Right atrium auricular region (tissue), 2 donors: ENCODE measurements at regions not wholly inside any gene's neighbourhood (a gene's known extent, or its start where the extent isn't known, plus 50 kb on each side); places are given as distances from the start of the nearest gene placed in this dataset.

Experiments
- DNase-seq: peaks from one replicate; pipeline ENCODE4 v3.0.0-alpha.2; 2019; ENCODE audit warnings: low spot score
- H3K27ac ChIP-seq, 2 donors: fragments of 200-600 bp; sonication (generic); 1 replicate in 1 of 2; 2 replicates in 1 of 2; pipeline ENCODE4 v1.5.1; 2016 to 2019
- H3K27me3 ChIP-seq, 2 donors: fragments of 200-600 bp; sonication (generic); one replicate each; pipeline versions ENCODE4 v1.5.1 to v1.6.0; 2017 to 2019
- H3K36me3 ChIP-seq: fragments of 200-600 bp; sonication (generic); one replicate; pipeline ENCODE4 v1.5.1; 2016
- H3K4me1 ChIP-seq, 2 donors: fragments of 200-600 bp; sonication (generic); one replicate each; pipeline versions ENCODE4 v1.5.1 to v1.6.0; 2017 to 2019
- H3K4me3 ChIP-seq, 2 donors: fragments of 200-600 bp; sonication (generic); 1 replicate in 1 of 2; 2 replicates in 1 of 2; pipeline ENCODE4 v1.5.1; 2017 to 2019; ENCODE audit warnings: mild to moderate bottlenecking in 1 of 2, moderate library complexity in 1 of 2
- H3K9me3 ChIP-seq, 2 donors: fragments of 200-600 bp; sonication (generic); one replicate each; pipeline ENCODE4 v1.5.1; 2019
- CTCF ChIP-seq, 2 donors: fragments of 200-600 bp; sonication (generic); IDR thresholded peaks; one replicate each; pipeline ENCODE4 v1.5.1; 2019; ENCODE audit warnings: antibody characterized with exemption in 2 of 2

DNA sequence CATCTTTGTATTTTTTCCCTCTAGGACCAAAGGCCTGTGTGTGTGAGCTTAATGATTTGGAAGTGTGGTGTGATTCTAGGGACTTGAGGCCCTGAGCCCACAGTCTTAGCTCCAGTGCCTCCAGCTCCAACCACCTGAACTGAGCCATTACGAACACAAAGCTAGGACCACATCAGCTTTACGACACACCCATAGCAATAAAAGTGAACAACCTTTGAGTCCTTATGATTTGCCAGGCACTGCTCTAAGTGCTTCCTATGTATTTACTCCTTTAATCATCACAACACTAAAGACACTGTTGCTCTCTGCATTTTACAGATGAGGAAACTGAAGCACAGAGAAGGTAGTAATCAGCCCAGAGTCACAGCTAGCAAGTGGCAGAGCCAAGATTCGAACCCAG lies 126.4 kb downstream of the EHF start:
- TF ChIP-seq CTCF (IDR thresholded peaks at IDR 0.05), result no peak
- Histone ChIP-seq H3K36me3 (no peaks in the 10 kb centered on the region), H3K27ac (no peak overlapping the region), H3K9me3 (no peaks in the 10 kb centered on the region), H3K4me3 (no peak overlapping the region), H3K4me1 (no peaks in the 10 kb centered on the region), H3K27me3 (no peaks in the 10 kb centered on the region)
- DNase-seq, result no peak

GRCh38 chr11:34745195-34745594 lies 124.3 kb downstream of the EHF start:
- DNase-seq, result no peak
- Histone ChIP-seq H3K27ac (no peak overlapping the region), H3K9me3 (no peaks in the 10 kb centered on the region), H3K27me3 (no peaks in the 10 kb centered on the region), H3K36me3 (no peaks in the 10 kb centered on the region), H3K4me1 (no peaks in the 10 kb centered on the region), H3K4me3 (no peak overlapping the region)
- TF ChIP-seq CTCF (IDR thresholded peaks at IDR 0.05), result no peak

DNA sequence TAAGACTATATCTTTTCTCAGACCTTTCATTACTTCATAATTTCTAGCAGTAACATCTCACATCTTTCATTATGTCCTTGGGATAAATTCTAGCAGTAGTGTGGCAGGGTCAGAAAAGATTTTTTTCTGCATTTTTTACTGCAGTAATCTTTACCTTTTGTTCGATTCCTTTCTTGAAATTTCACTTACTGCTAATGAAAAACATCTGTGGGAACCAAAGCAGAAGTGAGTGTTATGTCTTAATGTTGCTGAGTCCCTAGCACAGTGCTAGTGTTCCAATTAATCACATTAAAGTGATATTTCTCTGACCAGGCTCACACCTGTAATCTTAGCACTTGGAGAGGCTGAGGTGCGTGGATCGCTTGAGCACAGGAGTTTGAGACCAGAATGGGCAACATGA lies 123.6 kb downstream of the EHF start:
- no peak for DNase-seq
- Histone ChIP-seq H3K4me3 (no peak overlapping the region), H3K9me3 (no peaks in the 10 kb centered on the region), H3K27ac (no peak overlapping the region), H3K27me3 (no peaks in the 10 kb centered on the region), H3K36me3 (no peaks in the 10 kb centered on the region), H3K4me1 (no peaks in the 10 kb centered on the region)
- TF ChIP-seq CTCF (IDR thresholded peaks at IDR 0.05), result no peak

DNA sequence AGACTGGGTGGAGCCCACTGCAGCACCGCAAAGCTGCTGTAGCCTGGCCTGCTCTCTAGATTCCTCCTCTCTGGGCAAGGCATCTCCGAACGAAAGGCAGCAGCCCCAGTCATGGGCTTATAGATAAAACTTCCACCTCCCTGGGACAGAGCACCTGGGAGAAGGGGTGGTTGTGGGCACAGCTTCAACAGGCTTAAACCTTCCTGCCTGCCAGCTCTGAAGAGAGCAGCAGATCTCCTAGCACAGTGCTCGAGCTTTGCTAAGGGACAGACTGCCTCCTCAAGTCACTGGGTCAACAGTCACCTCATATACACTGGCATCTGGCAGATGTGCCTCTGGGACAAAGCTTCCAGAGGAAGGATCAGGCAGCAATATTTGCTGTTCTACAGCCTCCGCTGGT lies 117.3 kb downstream of the EHF start:
- Histone ChIP-seq H3K27ac (no peak overlapping the region), H3K27me3 (no peaks in the 10 kb centered on the region), H3K4me3 (no peak overlapping the region), H3K36me3 (no peaks in the 10 kb centered on the region), H3K4me1 (no peaks in the 10 kb centered on the region), H3K9me3 (peaks cover 0 to 4% of the 10 kb centered on the region in 2 donors)
- no peak for DNase-seq
- no peak for TF ChIP-seq CTCF (IDR thresholded peaks at IDR 0.05)

DNA sequence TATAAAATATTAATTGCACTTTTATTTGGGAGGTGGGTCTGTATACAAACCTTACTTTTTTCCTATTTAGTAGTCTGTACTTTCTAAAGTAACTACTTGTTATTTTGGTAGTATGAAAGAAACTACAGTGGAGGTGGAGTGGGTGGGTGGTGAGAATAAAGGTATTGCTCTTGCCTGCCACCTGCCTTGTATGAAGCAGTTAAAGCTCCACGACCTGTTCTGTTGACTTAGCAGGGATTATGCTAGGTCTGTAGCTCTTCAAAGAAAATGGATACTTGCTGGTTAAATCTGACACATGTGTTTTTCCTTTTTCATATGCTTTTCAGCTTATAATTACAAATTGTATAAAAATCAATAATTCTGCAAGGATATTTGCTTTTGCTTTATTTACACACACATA lies 111.9 kb downstream of the EHF start:
- H3K4me3 ChIP-seq, result no peak overlapping the region

More for the DNA sequence above, 111.9 kb downstream of the EHF start:
- Histone ChIP-seq H3K4me1 (no peaks in the 10 kb centered on the region), H3K36me3 (no peaks in the 10 kb centered on the region), H3K27ac (no peak overlapping the region), H3K9me3 (peaks cover 0 to under 1% of the 10 kb centered on the region in 2 donors), H3K27me3 (no peaks in the 10 kb centered on the region)
- no peak for TF ChIP-seq CTCF (IDR thresholded peaks at IDR 0.05)
- DNase-seq, result no peak
